ENCODE measurements at regions not wholly inside any gene's neighbourhood (a gene's known extent, or its start where the extent isn't known, plus 50 kb on each side); places are given as distances from the start of the nearest gene placed in this dataset.
"Not testable (repeated sequence)": the region's sequence is repeated elsewhere in the genome, so short reads cannot be mapped to it uniquely, and the experiment has no call there.

DNA sequence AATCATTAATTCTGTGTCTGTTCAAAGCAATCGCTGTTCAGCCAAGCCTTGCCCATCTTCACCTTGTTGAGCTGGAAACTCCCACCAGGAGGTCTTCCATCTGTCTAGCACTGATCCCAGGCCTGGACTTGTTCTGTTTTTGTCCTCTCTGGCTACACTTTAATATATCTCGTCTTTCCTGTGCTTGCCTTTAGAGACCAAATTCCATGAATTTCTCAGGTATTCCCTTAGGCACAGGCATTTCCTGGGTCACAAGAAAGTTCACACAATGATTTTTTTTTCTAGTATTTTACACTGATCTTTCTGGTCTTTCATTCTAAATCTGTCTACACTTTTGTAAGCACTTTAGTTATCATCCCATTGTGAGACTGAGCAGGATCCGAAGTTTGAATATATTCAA is 116.4 kb upstream of the CCND2 start:
- FAIRE-seq (no peak), DNase-seq (ENCODE audit: insufficient read length, low spot score) (no peak)
- TF ChIP-seq POLR2A (IDR thresholded peaks at IDR 0.05; ENCODE audit: low read depth, low read length) = no peak

DNA sequence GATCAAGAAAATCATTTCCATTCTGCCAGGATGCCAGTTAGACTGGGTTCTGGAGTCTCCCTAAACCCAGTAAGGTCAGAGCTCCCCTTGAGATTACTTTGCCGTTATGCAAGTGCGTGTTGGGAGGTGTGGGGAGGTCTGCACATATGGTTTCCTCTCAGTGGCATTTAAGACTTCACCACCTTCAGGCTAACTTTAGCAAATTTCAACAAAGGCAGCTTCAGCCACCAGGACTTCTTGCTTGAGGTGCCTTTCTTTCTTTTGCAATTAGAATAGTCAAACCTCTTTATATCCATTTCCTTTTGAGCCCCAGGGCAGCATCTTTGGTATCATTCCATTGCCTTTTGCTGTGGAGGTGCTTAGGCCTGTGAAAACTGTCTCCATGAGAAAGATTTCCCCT is 117.2 kb upstream of the CCND2 start:
- TF ChIP-seq POLR2A (IDR thresholded peaks at IDR 0.05; ENCODE audit: low read depth, low read length) = no peak

DNA sequence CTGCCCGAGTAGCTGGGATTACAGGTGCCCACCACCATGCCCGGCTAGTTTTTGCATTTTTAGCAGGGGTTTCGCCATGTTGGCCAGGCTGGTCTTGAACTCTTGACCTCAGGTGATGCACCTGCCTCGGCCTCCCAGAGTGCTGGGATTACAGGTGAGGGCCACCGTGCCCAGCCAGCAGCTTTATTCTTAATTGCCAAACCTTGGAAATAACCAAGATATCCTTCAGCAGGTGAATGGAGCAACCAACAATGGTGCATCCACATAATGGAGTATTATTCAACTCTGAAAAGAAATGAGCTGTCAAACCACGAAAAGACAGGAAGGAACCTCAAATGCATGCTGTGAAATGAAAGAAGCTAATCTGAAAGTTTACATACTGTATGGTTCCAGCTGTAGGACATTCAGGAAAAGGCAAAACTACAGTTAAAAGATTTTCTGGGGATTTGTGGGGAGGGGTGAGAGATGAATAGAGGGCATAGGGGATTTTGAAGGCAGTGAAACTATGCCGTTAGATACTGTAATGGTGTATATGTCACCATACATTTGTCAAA is 118.8 kb upstream of the CCND2 start:
- TF ChIP-seq POLR2A (IDR thresholded peaks at IDR 0.05; ENCODE audit: low read depth, low read length) = no peak
- FAIRE-seq (no peak), DNase-seq (ENCODE audit: insufficient read length, low spot score) (no peak)

More for the DNA sequence above, 117.2 kb upstream of the CCND2 start:
- DNase-seq (ENCODE audit: insufficient read length, low spot score) = no peak
- FAIRE-seq = no peak

DNA sequence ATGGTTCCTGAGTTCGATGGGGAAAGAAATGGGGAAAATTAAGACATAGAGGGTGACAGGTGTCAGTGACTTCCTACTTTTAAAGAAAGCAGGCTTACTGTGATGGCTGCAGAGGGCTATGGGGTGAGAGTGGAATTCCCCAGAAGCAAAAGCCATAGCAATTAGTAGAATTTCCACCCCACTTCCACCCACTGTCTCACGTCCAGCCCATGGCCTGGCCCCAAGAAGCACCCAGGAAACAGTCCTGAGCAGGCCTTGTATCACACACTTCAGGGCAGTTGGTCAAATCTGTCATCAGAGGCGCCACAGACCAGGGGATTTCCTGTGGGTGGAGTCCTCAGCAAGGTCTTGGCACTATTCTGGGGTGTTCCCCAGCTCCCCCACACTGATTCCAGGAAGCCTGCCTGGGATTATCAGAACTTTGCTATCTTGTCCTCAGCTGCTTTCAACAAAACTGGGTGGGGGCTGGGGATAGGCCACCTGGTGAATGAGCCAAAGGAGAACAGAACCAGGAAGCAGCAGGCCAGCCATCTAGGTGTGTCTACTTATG is 120.1 kb upstream of the CCND2 start:
- FAIRE-seq (no peak), DNase-seq (ENCODE audit: insufficient read length, low spot score) (no peak)
- no peak for TF ChIP-seq POLR2A (IDR thresholded peaks at IDR 0.05; ENCODE audit: low read depth, low read length)

DNA sequence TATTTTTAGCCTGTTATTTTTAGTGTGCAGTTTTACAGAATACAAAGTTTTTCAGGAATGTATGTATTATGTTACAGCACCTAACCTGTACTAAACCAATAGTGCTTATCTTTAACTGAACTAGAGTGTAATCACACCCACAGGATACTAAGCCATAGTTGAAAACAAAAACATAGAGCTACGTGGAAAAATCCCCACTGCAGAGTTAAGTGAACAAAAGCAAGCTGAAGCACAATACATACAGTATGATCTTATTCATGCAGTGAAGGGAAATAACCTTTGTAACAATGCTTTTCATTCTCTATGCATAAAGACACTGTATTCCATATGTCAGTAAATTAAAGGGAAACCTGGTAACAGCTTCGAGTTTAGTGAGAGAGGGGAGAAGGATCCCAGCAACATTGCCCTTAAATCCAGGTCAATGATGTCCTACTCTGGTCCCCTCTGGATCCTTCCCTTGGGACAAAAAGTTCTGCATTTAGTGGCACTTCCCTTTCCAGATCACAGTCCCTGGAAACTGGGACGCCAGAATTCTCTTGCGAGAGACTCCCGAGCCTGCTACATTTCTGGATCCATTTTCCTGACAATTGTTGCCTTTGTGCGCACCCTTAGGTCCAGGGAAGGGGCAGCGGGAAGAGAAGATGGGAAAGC is 121.3 kb upstream of the CCND2 start:
- FAIRE-seq = no peak
- TF ChIP-seq POLR2A (IDR thresholded peaks at IDR 0.05; ENCODE audit: low read depth, low read length) = no peak

DNA sequence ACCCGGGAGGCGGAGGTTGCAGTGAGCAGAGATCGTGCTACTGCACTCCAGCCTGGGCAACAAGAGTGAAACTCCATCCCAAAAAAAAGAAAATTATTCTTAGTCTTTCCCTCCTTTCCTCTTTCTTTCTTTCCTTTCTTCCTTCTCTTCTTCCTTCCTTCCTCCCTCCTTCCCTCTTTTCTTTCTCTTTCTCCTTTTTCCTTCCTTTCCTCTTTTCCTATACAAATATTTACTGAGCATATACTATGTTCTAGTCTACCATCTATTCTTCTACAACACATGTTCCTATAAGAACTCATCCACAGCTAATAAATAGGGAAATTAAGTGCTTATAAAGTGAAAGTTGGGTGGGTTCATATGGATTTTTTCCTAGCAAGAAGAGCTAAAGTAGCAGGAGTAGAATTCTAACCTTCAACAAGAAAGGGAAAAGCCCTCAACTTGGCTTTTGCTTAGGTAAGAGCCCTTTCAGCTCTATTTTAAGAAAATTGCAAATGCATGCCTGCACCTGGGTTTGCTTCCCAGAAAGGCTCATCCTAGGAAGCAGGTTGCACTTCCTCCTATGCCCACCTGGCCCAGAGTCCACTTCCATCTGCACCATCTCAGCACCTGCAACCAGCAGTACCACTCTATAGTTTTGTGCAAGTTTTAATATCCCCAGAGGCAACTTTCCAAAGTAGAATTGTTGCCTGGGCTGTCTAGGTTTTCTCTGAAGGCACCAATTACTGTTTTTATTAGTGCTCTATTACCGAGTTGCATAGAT is 122.0 kb upstream of the CCND2 start:
- FAIRE-seq (no peak), DNase-seq (ENCODE audit: insufficient read length, low spot score) (no peak)
- TF ChIP-seq POLR2A (IDR thresholded peaks at IDR 0.05; ENCODE audit: low read depth, low read length) = no peak

More for the DNA sequence above, 121.3 kb upstream of the CCND2 start:
- no peak for DNase-seq (ENCODE audit: insufficient read length, low spot score)

DNA sequence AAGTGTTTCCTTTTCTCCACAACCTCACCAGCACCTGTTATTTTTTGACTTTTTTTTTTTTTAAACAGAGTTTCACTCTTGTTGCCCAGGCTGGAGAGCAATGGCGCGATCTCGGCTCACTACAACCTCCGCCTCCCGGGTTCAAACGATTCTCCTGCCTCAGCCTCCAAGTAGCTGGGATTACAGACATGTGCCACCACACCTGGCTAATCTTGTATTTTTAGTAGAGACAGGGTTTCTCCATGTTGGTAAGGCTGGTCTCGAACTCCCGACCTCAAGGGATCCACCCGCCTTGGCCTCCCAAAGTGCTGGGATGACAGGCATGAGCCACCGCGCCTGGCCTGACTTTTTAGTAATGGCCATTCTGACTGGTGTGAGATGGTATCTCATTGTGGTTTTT is 123.2 kb upstream of the CCND2 start:
- not testable (repeated sequence) for DNase-seq (ENCODE audit: insufficient read length, low spot score); FAIRE-seq

DNA sequence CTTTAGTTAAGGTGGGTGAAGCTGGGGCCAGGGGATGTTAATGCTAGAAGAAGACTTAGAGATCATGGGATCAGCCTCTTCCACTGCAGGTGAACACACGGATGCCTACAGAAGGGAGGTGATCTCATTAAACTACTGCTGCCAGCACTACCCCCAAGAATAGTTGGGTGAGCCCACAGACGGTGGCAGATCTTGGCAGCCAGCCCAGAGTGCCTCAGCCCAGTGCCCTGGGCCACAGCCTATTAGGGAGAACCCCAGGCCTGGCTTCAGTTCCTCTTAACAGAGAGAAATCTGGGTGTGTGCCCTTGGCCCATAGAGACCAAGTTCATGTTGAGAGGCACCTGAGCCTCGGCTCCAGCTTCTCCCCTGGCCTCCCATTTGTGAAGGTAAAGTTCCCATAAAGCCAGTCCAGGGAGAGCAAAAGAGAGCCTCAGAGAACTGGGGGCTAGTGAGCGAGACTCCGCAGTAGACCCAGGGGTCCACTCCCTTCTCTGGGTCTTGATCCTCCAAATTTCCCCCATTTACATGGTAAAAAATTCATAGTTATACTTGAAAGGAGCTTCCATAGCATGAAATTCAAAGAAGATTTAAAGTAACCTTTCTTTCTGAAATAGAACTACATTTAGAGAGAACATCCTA is 125.0 kb upstream of the CCND2 start:
- no peak for DNase-seq (ENCODE audit: insufficient read length, low spot score)
- TF ChIP-seq POLR2A (IDR thresholded peaks at IDR 0.05; ENCODE audit: low read depth, low read length) = no peak
- no peak for FAIRE-seq

DNA sequence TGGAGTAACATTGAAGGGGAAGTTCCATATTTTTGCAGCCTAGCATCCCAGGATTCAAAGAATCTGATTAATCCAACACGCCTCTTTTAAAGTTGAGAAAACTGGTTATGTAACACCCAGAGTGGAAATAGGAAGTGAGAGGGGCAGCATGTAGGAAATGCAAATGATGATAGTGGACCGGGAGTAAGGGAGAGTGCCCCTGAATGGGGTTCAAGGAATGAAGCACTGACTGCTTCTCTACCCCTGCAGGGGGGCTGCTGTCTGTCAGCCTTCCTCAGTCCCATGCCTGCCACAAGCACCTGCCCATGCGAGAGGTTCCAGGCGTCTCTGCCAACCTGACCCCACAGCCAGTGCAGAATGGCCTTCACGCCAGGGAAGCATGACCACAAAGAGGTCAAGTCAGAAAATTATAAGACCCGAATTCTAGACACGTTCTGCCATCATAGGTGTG is 126.5 kb upstream of the CCND2 start:
- FAIRE-seq (no peak), DNase-seq (ENCODE audit: insufficient read length, low spot score) (no peak)
- no peak for TF ChIP-seq POLR2A (IDR thresholded peaks at IDR 0.05; ENCODE audit: low read depth, low read length)

DNA sequence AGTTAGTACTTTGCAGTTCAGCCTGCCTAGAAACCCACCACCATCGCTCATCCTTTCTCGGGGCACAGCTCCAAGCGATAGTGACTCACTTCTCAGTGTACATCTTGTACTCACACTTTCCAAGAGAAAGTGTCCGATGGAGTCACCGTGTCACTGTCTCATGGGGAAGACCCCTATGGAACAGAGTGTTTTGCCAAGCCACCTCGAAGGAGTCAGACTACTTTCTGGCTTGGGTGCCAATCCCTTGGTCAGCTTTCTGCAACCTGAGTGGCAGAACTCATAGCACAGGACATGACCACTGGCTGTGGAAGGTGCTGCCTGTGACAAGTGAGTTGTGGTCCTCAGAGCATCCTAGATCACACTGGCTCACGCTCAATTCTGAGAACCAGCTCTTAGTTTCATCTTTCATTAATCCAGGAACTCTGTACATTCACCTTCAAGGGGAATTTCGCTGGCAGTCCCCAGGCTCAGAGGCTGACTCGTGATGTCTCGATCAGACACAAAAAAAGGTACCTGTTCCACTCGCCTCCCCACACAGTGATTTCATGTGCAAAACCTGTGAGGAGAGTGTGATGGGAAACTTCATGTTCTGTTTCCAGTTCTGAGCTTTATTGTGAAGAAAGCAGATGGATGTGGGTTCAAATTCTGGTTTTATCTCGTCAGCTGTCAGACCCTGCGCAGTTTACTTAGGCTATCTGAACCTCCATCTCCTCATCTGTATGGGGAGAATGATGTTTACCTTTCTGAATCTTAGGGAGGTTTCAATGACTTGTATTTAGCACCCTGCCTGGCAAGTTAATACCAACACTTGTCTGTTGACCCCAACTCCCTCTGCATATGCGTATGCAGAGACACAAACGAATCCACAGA is 127.3 kb upstream of the CCND2 start:
- no peak for TF ChIP-seq POLR2A (IDR thresholded peaks at IDR 0.05; ENCODE audit: low read depth, low read length)
- FAIRE-seq (no peak), DNase-seq (ENCODE audit: insufficient read length, low spot score) (no peak)

DNA sequence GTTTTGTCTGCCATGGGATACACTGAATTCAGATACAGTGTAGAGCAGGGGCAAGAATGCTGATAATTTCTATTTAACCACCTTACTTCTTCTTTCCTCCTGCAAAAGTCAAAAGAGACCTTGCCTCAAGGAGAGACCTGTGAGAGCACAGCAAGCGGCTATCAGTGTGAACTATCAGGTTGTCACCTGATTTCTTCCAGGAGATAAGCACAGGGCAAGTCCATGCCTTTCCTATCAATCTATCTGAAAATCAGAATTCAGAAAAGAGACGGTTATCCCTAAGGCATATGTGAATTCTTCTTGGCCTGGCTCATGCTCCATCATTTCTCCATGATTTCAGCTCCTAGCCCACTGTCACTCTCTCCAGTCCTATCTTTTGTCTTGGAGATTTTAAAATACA is 128.9 kb upstream of the CCND2 start:
- DNase-seq (ENCODE audit: insufficient read length, low spot score) (no peak), FAIRE-seq (no peak)
- no peak for TF ChIP-seq POLR2A (IDR thresholded peaks at IDR 0.05; ENCODE audit: low read depth, low read length)

DNA sequence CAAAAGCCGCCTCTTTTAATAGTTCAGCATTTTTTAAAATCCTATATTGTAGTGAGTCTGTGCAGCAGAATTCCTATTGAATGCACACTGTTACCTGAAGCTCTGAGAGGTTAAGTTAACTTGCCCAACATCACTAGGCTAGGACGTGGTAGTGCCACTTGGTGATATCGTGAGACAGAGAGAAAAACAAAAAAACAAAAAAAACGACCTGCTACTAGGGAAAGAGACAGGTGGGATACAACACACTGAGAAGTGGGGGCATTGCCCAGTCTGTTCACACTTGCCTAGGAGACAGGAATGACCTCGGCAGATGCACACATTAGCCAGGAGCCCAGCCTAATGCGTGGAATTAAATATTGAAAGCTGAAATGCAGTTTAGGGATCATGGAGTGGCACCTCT is 129.7 kb upstream of the CCND2 start:
- FAIRE-seq (no peak), DNase-seq (ENCODE audit: insufficient read length, low spot score) (no peak)
- no peak for TF ChIP-seq POLR2A (IDR thresholded peaks at IDR 0.05; ENCODE audit: low read depth, low read length)
